Head of caudate nucleus (tissue), 42 donors: ENCODE measurements at regions not wholly inside any gene's neighbourhood (a gene's known extent, or its start where the extent isn't known, plus 50 kb on each side); places are given as distances from the start of the nearest gene placed in this dataset.

Source experiments
- DNase-seq, 42 donors: peaks; one replicate each; pipeline versions ENCODE4 v3.0.0 to v3.0.0-alpha.2; 2020 to 2021; ENCODE audit warnings: mixed read lengths in 7 of 42
- intact Hi-C: fragments of 100-400 bp; cut with DNase I; formaldehyde crosslinking; loops from one replicate; pipeline ENCODE4 v1.15.0; 2022

DNA sequence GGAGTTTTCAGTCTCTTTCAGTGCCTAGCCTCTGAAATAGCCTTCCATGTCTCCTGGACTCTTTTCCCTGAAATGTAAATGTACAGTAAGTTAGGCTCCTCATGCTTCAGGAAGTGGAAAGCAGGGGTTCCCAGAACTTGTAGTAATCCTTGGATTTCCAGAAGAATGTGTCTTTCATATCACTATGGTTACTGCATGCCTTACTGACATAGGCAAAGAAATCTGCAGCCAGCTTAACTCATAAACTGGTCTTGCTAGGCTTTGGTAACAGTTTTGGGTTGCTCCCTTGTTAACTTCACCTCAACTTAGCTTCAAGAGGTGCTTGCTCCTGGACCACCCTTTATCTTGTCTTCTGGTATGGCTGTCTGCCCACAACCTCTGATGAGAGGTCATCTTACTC, 686.8 kb upstream of the DDX18 start:
- no peak for DNase-seq
- intact Hi-C loops, result no loop called here

DNA sequence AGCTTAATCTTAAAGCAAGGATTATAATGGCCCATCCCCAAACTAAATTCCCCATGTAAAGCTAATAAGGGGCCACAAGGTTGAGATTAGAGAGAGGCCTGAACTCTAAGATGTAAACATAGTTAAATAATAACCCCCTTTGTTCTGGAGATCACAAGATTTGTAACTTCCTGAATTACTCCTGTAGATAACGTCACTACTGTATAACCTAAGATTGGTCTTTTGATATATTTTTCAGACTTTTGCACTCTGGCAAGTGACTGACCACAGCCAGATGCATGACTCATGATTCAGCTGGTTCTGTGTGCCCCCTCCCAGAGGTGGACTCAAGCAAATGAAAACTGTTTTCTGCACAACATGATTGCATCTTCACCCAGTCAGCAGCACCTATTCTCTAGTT, 686.0 kb upstream of the DDX18 start:
- no peak for DNase-seq
- intact Hi-C loops, result no loop called here

DNA sequence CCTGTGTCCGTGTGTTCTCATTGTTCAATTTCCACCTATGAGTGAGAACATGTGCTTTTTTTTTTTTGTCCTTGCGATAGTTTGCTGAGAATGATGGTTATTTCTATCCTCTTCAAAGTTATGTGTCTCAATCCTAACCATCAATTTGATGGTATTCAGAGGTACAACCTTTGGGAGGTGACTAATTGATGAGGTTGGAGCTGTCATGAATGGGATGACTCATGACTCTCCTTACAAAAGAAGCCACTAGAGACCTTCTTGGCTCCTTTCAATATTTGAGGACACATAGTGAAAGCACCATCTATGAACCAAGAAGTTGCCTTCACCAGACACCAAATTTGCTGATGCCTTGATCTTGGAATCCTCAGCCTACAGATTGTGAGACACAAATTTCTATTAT, 677.1 kb upstream of the DDX18 start:
- intact Hi-C loops, result no loop called here
- no peak for DNase-seq

DNA sequence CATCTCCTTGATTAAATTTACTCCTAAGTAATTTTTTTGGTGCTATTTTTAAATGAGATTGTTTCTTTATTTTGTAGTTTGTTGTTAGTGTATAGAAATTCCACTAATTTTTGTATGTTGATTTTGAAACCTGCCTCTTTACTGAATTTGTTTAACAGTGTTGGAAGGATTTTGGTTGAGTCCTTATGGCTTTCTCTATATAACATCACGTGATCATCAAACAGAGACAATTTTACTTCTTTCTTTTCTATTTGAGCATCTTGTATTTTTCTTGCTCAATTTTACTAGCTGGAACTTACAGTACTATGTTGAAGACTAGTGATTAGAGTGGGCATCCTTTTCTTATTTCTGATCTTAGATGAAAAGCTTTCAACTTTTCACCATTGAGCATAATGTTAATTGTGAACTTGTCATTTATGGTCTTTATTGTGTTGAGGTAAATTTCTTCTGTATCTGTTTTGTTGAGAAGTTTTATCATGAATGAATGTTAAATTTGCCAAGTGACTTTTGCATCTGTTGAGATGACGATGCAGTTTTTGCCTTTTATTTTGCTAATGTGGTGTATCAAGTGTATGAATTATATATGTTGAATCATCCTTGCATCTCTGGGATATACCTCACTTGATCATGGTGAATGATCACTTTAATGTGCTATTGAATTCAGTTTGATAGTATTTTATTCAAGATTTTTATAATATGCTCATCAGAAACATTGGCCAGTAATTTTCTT, 645.3 kb upstream of the DDX18 start:
- no peak for DNase-seq
- intact Hi-C loops, result no loop called here

DNA sequence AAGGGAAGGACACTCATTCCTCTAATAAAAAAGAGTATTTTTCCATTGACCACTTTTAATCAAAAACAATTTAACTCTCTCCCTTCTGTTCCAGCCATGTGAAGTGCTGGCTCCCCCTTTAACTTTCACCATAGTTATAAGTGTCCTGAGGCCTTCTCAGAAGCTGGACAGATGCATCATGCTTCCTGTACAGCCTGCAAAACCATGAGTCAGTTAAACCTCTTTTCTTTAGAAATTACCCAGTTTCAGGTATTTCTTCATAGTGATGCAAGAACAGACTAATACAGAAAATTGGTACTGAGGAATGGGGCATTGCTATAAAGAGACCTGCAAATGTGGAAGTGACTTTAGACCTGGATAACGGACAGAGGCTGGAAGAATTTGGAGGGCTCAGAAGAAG, 643.6 kb upstream of the DDX18 start:
- intact Hi-C loops, result no loop called here
- DNase-seq, result no peak

DNA sequence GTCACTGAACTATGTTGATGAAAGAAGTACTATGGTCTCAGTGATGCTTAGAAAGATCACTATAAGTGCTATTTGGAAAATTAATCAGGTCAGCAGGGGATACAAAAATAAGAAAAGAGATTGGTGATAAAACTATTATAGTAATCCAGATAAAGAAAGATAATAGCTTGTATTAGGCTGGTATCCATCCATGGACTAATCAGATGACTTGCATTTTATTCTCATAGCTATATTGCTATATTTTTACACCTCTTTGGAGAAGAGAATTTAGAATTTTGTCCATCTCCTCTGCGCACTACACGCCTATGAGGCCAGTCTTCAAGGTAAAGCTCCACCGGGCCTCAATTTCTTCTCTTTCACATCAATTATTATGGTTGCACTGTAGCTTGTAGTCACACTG, 635.1 kb upstream of the DDX18 start:
- intact Hi-C loops, result no loop called here

DNA sequence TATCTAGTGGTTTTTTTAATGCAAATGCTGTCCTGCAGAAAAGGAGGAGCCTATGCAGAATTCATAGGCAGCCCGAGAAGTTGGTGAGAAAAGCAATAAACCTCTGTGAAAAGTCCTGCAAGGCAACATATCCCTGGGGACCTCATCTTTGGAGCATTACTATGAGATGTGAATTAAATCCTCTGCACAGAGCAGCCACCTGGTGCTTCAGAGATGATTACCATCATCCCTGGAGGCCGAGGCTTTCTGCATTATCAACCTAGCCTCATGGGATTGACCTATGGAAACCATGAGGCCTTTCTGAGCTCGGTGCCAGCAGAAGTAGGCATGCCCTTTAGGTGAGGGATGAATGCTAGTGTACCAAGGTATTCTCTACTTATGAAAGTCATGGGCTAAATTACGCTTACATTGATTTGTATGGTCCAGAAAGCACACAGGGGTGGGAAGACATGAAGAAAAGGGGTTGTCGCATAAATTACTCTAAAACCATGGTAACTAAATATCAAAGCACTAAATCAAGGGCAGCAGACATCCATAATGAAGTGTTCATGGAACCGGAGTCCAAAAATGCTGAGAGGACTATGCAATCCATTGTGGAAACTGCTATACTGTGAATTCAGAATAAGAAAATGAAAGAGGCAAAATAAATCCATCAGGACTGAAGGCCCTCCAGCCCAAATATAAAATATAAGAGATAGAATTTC, 623.5 kb upstream of the DDX18 start:
- intact Hi-C loops, result no loop called here

More for the DNA sequence above, 635.1 kb upstream of the DDX18 start:
- no peak for DNase-seq

DNA sequence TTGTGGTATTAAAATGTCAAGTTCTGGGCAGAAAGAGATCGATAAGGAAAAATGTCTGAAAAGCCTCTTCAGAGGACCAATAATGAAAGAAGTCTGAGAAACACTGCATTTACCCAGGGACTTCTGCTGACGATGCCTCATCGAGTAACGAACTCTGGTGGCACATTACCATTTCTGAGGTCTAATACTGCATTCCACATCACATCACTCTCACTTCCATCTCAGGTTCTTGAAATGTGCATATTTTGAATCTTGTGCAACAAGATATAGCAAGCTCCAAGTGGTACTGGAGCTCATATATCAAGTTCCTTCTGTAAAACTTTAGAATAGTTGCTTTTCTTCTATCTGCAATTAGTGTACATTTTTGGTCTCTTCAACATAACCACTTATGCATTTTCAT, 619.1 kb upstream of the DDX18 start:
- intact Hi-C loops, result no loop called here
- no peak for DNase-seq

More for the DNA sequence above, 623.5 kb upstream of the DDX18 start:
- no peak for DNase-seq

DNA sequence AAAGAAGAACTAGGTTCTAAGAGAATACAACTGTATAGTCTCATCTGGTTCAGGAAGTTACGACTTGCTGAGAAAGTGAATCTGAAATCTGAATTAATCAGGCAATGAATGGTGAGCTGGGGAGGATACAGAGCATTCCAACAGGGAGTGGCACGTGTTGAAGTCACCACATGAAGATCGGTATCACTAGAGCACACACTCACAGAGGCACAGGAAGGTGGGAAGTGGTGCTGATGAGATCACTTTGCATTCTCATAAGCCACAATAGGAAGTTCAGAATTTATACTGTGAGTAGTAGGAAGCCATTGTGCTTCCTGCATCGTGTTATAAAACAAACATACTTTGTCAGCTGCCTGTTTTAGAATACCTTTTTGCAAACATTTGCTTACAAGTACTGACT, 615.0 kb upstream of the DDX18 start:
- no peak for DNase-seq
- intact Hi-C loops, result no loop called here

DNA sequence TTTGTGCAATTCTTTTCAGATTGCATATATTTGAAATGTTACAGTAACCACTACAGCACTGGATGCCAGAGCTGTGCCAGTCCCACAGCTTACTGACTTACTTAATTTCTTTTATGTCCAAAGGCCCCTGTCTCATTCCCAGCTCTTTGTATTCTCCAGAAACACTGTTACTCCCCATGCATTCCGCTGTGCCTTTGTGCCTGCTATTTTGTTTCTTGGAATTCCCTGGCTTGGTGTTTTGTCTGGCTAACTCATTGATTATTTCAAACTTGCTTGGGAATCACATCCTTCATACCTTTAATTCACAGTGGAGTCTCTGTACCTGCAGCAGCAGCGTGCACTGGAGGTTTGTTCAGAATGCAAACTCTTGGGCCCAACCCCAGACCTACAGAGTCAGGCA, 601.9 kb upstream of the DDX18 start:
- no peak for DNase-seq
- intact Hi-C loops, result no loop called here

DNA sequence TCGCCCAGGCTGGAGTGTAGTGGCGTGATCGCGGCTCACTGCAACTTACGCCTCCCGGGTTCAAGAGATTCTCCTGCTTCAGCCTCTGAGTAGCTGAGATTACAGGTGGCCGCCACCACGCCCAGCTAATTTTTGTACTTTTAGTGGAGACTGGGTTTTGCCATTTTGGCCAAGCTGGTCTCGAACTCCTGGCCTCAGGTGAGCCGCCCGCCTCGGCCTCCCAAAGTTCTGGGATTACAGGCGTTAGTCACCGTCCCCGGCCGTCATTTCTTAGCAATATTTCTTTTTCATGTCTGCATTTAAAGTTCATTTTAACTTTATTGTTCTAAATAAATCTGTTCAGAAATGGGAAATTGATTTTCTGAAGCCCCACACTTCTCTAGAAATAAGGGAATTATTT, 597.3 kb upstream of the DDX18 start:
- DNase-seq, result peak in 1 of 42 donors; percentile 2
- intact Hi-C loops, result no loop called here

DNA sequence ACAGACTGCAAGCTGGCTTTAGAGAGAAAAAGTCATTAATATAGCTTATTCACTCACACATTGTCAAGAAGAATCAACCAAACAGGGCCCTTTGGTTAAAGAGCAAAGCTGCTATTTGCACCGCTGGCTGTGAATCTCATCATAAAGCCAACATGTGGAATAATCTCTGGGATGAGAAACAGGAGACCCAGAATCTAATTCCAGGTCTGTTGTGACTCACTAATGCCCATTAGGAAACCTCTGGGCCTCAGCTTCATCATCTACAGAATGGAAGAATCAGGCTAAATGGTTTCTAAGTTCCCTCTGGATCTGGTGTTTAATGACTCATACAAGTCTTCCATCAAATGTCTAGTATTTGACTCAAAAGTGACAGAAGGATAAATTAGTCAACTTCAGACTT, 591.7 kb upstream of the DDX18 start:
- intact Hi-C loops, result no loop called here
- no peak for DNase-seq

DNA sequence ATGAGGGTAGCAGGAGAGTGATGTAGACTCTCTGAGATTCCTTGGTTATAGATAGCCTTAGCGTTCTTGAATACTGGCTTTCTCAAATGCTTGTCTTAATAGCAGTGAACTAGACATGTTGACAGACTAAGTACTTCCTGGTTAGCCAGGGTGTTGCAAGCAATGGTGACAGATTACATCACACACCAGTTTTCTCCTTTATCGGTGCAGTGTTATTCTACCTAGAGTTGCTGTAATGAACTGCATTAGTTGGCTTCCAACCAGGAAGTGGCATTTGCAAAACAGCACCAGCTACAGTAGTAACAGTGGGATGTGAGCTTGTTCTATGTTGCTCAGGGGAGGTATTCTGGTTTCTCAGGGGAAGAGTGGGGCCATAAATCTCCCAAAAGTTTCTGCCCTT, 582.2 kb upstream of the DDX18 start:
- intact Hi-C loops, result no loop called here
- DNase-seq, result no peak

DNA sequence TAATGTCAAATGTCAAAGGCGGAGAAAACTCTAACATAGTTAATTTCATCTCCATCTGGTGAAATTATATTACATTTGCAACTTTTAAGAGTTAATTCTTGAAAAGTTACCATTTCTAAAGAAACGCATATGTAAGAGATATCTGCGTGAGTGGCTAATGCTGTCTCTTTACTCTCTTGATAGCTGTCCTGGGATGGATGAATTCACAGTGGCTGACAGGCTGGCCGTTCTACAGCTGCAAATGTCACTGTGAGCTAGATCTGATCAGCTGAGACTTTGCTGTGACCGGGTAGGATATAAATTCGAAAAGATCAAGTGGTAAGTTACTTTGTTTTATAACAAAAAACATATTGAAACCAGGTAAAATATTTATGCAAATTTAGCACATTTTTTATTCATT, 557.1 kb upstream of the DDX18 start:
- intact Hi-C loops, result no loop called here
- DNase-seq, result no peak

DNA sequence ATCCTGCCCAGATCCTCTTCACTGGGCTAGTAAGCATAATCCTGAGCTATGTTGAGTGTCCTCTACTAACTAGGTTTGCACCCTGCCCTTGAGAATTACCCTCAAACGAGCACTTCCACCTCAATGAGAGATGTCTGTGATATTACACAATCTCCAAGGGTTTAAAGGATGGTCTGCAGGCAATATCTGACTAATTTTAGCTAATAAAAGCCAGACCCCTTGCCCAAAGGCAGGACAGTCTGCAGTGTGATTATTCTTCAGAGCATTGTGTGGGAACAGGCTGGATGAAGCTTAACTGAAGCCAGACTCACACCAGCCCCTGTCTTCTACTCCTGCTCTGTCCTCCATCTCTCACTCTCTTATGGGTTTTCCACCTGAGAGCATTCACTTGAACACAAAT, 544.9 kb upstream of the DDX18 start:
- DNase-seq, result no peak
- intact Hi-C loops, result no loop called here

DNA sequence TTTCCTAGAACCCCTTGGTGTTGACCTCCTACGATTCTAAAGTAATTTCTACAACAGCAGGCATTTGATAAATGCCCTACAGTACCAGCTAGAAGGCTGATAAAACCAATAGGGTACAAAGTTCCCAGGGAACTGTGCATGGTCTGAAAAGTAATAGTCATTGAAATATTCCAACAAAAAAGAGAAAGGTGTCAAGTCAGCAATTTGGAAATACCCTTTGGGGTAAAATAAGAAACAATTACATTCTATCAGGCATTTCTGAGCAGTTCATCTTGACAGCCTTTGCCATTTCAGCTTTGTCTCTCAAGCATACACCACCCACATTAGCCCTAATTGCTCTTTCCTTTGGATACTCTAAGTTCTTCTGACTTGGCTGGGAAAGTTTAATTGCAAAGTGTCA, 542.9 kb upstream of the DDX18 start:
- intact Hi-C loops, result no loop called here
- no peak for DNase-seq

DNA sequence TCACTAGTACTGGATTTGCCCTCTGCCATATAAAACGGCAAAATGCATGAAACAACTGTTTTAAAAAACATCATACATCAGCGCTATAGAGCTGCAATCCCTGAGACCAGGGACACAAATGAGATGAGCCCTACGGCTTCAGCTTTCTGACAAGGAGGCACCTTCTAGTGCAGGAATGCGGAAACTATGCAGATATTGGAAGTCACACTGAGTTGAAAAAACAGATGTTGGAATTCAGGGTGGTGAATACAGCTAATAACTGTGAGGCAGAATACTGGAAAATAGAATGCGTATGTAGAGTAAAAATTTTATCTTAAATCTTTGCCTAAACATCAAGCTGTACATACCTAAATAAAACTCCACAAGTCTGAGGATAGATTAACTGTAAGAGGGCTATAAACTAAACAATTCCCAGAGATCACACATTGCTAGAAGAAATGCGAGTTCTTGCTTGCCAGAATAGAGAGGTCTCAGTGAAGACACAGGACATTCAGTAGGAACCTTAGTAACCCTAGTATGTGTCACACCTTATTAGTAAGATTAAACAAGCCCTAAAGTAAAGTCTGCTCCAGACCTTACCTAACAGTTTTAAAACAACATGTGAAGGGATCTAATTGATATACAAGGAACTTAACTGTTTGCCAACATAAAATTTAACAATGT, 541.4 kb upstream of the DDX18 start:
- DNase-seq, result no peak
- intact Hi-C loops, result no loop called here

DNA sequence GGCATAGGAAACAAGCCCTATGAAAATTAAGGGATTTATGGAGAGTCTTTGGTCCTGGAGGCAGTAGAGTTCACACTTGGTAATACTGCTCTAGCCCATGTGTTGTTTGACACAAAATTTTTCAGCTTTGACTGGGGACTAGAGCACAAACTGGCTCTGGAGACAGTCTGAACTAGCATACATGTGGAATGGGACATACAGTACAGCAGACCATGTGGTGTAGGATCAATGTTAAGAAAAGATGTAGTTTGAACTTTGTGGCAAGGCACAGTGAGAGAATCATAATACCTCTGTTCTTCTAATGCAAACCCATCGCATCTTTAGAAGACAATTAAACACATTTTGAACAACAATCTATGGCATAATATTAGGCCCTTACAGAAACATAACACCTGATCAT, 521.5 kb upstream of the DDX18 start:
- intact Hi-C loops, result no loop called here
- DNase-seq, result no peak

DNA sequence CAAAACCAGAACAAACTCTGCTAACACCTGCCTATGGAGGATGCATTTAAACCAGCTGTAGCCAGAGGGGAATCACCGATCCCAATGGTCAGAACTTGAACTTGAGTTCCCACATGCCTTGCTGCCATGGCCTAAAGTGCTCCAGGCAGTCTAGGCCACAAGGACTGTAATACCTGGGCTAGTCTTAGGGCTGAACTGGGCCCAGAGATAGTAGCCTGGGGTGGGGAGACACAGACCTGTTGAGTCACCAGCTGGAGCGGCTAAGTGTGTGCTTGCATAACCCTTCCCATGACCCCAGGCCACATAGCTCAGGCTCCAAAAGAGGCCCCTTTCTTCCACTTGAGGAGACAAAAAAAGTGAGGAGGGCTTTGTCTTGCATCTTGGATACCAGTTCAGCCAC, 515.0 kb upstream of the DDX18 start:
- intact Hi-C loops, result no loop called here
- DNase-seq, result no peak

DNA sequence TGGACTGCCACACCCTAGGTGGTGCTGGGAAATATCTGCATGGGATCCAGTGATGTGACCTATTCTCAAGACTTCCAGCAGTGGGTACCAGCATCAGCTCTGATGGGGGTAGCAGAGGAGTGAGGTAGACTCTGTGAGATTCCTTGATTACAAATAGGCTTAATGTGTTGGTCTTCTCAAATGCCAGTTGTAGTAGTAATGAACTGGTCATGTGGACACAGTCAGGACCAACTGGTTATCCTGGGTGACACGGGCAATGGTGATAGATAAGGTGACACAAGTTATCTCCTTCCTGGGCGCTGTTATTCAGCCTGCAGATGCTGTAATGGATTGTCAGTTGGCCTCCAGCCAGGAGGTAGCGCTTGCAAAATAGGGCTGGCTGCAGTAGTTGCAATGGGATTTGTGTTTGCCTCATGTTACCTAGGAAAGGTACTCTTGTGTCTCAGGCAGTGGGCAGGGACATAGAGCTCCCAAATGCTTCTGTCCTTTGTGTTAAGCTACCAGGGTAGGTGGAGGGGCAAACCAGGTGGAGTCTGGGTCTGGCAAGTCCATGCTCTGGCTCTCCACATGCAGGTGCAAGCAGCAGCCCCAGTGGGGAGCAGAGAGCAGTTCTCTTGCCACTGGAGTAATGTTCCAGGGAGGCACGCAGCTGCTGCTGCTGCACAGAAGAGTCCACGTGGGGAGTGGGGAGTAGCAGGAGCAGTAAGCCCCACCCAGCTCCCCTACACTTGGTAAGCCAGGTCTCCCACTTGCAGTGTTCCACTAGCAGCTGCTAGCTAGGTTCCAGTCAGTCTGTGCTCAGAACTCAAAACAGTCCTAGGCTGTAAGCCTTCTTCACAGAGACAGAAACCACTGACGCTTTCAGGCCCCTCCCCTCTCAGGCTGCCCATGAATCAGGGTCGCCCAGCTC, 505.4 kb upstream of the DDX18 start:
- DNase-seq, result no peak
- intact Hi-C loops, result no loop called here
